GM21723 (cell line): ENCODE measurements at regions not wholly inside any gene's neighbourhood (a gene's known extent, or its start where the extent isn't known, plus 50 kb on each side); places are given as distances from the start of the nearest gene placed in this dataset.

Source experiments
- ATAC-seq: cut with Tn5 transposase; IDR thresholded peaks from one replicate; pipeline ENCODE4 v1.9.1; 2021; ENCODE audit warnings: mild to moderate bottlenecking, moderate library complexity; ENCODE audit not compliant: unreplicated experiment

- no peak for ATAC-seq
Measured at GRCh38 chr9:30943446-30944224, 1440.8 kb upstream of the ACO1 start.

- ATAC-seq, result no peak
Measured at GRCh38 chr9:30944225-30944569, 1440.2 kb upstream of the ACO1 start.

GRCh38 chr9:30944741-30945280 is 1439.6 kb upstream of the ACO1 start:
- ATAC-seq, result no peak

- no peak for ATAC-seq
Measured at GRCh38 chr9:30964332-30964731, 1420.1 kb upstream of the ACO1 start.

GRCh38 chr9:30967476-30967875 is 1417.0 kb upstream of the ACO1 start:
- ATAC-seq, result no peak

GRCh38 chr9:30970186-30970585 is 1414.3 kb upstream of the ACO1 start:
- no peak for ATAC-seq

- no peak for ATAC-seq
Measured at GRCh38 chr9:30970812-30971211, 1413.6 kb upstream of the ACO1 start.

DNA sequence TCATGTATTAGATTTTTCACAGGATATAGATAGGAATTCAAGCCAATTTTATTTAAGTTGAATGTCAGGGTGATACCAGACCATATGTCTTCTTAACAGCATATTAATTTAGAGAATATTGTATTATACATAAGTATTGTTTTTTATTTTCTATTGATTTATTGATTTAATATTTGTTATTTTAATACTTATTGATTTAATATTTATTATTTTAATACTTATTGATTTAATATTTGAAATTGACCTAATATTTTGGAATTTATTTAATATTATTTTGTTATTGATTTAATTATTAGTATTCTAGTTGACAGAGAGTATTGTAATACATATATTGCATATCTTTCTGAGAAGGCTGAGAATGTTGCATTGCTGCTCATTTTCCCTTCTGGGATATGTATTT is 1411.8 kb upstream of the ACO1 start:
- no peak for ATAC-seq

GRCh38 chr9:30977965-30978364 is 1406.5 kb upstream of the ACO1 start:
- ATAC-seq, result no peak

- ATAC-seq, result no peak
Measured at GRCh38 chr9:30982301-30982700, 1402.1 kb upstream of the ACO1 start.

DNA sequence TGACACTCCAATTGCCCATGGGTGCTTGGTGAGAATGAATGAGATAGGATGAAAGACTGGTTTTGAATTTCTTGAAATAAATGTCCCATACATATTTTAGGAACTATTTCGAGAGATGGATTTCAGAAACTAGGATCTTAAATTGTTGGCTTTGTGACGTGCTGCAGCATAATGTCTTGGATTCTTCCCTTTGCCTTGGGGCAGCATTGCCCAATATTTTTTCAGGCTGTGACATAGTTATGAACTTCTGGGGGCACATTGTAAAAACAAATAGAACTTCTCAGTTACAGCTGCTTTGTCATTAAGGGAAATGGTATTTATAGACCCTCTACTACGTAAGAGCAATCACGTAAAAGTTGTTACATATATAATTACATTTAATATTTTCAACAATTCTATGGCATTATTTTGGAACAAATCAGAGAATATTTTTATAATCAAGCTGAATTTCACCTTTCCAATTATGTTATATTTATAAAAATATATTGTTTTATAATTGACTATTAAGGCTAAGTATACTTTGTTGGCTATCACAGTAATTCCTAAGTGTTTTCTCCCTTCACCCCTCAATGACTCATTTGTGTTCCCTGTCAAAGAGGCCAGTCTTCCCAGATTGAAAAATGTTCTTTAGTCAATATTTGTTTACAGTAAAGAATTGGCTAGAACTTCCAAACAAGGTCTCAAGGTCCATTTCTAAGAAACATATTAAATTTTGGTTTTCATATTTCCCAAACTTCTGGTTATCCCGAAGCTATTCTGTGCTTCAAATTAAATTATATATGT is 1388.3 kb upstream of the ACO1 start:
- no peak for ATAC-seq

- no peak for ATAC-seq
Measured at GRCh38 chr9:30996761-30997160, 1387.7 kb upstream of the ACO1 start.

DNA sequence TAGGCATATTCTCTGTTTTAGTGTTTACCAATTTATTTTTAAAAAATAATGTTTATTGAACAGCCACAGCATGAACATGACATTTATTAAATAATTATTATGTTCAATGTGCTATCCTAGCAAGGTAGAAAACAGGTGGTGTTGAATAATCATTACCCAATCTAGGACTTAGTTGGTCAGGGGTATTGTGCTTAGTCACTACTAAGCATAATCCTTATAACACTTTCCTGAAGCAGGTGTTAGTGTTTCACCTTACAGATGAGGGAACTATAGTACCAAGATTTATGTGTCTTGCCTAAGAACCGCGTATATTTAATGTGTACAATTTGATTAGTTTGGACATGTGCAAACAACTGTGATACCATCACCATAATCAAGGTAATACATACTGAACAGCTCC is 1387.2 kb upstream of the ACO1 start:
- no peak for ATAC-seq

DNA sequence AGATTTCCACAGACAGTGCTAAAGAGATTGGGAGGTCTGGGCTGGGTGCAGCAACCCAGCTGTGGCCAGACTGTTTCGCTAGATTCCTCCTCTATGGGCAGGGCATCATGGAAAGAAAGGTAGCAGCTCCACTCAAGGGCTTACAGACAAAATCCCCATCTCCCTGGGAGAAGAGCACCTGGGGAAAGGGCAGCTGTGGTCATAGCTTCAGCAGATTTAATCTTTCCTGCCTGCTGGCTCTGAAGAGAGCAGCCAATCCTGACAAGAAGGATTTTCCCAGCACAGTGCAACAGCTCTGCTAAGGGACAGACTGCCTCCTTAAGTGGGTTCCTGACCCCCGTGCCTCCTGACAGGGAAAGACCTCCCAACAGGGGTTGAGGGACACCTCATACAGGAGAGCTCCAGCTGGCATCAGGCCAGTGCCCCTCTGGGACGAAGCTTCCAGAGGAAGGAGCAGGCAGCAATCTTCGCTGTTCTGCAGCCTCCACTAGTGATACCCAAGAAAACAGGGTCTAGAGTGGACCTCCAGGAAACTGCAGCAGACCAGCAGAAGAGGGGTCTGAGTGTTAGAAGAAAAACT is 1379.3 kb upstream of the ACO1 start:
- no peak for ATAC-seq

GRCh38 chr9:31013371-31013770 is 1371.1 kb upstream of the ACO1 start:
- ATAC-seq, result no peak

- no peak for ATAC-seq
Measured at GRCh38 chr9:31023847-31024246, 1360.6 kb upstream of the ACO1 start.

- no peak for ATAC-seq
Measured at GRCh38 chr9:31027678-31028077, 1356.8 kb upstream of the ACO1 start.

GRCh38 chr9:31028137-31028536 is 1356.3 kb upstream of the ACO1 start:
- no peak for ATAC-seq

- ATAC-seq, result no peak
Measured at GRCh38 chr9:31030741-31031202, 1353.7 kb upstream of the ACO1 start.

DNA sequence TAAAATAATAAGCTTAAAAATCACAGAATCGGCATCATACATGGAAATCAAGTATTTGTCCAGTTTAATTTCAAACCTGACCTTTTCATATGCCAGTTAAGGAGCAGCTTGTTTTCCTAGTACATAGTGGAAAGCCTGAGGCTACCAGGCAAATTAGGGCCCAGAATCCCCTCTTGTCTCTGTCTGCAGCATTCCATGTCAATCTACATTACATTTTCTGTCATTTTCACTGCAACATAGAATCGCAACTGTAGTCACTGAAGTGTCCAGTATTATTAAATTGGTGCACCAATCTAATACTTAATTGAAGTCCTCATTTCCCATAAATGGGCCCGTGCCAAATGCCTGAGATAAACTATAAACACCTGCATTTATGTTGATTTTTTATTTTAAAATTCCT is 1352.2 kb upstream of the ACO1 start:
- ATAC-seq, result no peak

GRCh38 chr9:31034311-31034710 is 1350.1 kb upstream of the ACO1 start:
- ATAC-seq, result no peak

DNA sequence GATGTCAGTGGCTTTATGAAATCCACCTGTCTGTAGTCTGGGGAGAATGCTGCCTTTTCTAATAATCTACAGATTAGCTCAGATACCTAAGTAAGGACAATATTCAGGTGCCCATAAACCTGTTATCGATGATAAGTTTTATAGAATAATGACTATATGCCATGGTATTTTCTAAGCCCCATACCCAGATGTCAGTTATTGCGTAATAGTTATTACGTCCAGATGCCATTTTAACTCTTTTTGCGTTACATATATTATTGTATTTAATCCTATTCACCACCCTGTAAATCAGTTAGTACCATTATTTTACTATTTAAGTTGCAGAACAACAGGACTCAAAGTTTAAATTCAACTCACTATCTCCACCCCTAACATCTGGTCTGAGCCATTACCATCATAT is 1343.9 kb upstream of the ACO1 start:
- no peak for ATAC-seq
